Activated naive CD4-positive, alpha-beta T cell treated with anti-CD3 and anti-CD28 coated beads, Interleukin-2, amount 50 U/mL, for 72 hours (primary cell): ENCODE measurements at regions not wholly inside any gene's neighbourhood (a gene's known extent, or its start where the extent isn't known, plus 50 kb on each side); places are given as distances from the start of the nearest gene placed in this dataset.
A peak's percentile ranks its signal among the peaks of the same experiment; 100 is the strongest.
"Not testable (repeated sequence)": the region's sequence is repeated elsewhere in the genome, so short reads cannot be mapped to it uniquely, and the experiment has no call there.

Experiments used
- ATAC-seq, 2 donors: fragments of 150-1000 bp; cut with Tn5 transposase; 2 replicates each; pipeline ENCODE4 v1.10.0; 2021; ENCODE audit warnings: mild to moderate bottlenecking in 2 of 2, moderate library complexity in 2 of 2
- DNase-seq, 2 donors: peaks; one replicate each; pipeline ENCODE4 v3.0.0; 2021 to 2022; ENCODE audit warnings: low spot score in 2 of 2
- H3K27ac Mint-ChIP-seq, 2 donors: one replicate each; pipeline ENCODE4 v1.8.0; 2022; ENCODE audit warnings: mild to moderate bottlenecking in 2 of 2, mixed read lengths in 2 of 2
- H3K36me3 Mint-ChIP-seq, 2 donors: one replicate each; pipeline ENCODE4 v1.8.0; 2022; ENCODE audit warnings: mixed read lengths in 2 of 2
- H3K9me3 Mint-ChIP-seq, 2 donors: one replicate each; pipeline ENCODE4 v1.8.0; 2022; ENCODE audit warnings: mixed read lengths in 2 of 2

DNA sequence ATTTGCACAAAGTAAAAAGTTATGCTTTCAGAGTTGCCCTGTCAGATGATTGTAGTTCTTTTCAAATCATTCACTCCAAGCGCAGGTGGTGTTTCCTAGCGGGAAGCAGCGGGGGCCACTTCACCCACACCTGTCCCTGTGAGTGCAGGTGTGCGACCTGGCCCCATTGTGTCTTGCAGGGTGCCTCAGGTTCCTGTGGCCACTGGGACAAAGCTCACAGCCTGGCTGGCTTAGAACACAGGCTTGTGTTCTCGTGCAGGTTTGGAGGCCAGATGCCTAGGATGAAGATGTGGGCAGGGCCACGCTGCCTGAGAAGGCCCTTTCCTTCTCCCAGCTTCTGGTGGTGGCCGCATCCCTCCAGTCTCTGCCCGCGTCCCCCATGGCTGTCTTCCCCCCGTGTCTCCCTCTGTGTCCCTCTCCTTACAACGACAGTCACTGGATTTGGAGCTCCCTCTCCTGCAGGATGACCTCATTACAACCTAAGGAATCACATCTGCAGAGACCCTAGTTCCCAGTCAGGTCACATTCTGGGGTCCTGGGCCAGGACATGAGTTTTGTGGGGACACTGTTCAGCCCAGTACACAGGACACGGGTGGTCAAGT is 90.5 kb downstream of the NPIPB11 start:
- H3K36me3 Mint-ChIP-seq = no peaks in the 10 kb centered on the region
- DNase-seq = no peak
- ATAC-seq = no peak
- no peaks in the 10 kb centered on the region for H3K9me3 Mint-ChIP-seq
- H3K27ac Mint-ChIP-seq = no peak overlapping the region

DNA sequence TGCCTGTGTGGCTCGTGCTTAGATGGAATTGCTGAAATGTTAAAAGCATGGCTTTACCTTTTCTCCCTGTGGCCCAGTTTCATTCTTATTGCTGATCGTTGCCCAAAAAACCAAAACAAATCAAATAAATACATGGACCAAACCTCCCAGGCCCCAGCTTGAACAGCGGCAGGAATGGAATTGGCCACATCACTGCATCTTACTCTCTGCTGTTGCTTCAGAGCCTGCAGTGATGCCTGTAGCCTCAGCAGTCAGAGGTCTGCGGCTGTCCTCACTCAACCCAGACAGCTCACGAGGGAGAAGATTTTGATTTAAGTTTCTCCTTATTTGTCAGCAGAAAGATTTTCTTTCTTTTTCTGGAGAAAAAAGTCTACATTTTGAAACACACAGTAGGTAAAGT is 91.5 kb downstream of the NPIPB11 start:
- Mint-ChIP-seq H3K36me3 (no peaks in the 10 kb centered on the region), H3K9me3 (no peaks in the 10 kb centered on the region), H3K27ac (no peak overlapping the region)
- no peak for DNase-seq
- ATAC-seq = no peak

DNA sequence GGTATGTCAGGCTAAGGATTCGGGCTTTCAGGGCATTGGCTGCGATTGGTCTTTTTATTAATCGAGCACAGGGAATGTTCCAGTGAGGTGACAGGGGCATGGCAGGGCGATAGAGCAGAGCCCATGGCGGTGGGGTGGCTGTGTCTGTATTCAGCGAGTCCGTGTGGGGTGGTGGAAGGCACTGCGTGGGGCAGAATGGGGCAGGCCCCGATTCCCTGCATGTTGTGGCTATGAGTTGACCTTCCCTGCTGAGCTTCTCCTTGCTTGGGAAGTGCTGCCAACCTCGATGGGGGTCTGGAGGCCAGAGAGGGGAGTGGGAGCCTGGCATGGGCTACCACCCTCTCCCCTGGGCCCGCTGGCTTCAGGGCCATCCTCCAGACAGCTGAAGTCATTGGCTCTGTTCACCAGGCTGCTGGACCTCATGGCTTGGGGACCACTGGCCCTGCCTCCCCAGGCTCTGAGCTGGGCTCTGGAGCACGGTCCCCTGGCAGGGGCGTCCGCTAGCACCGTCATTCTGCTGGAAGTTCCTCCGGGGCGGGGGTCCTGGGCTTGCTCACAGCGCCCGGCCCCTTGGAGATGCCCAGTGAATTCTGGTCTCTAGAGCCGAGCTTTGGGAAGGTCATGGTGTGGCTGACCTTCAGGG is 92.1 kb downstream of the NPIPB11 start:
- Mint-ChIP-seq H3K9me3 (no peaks in the 10 kb centered on the region), H3K36me3 (no peaks in the 10 kb centered on the region), H3K27ac (peak overlapping the region in 1 of 2 donors; percentile 52)
- DNase-seq = no peak
- no peak for ATAC-seq

DNA sequence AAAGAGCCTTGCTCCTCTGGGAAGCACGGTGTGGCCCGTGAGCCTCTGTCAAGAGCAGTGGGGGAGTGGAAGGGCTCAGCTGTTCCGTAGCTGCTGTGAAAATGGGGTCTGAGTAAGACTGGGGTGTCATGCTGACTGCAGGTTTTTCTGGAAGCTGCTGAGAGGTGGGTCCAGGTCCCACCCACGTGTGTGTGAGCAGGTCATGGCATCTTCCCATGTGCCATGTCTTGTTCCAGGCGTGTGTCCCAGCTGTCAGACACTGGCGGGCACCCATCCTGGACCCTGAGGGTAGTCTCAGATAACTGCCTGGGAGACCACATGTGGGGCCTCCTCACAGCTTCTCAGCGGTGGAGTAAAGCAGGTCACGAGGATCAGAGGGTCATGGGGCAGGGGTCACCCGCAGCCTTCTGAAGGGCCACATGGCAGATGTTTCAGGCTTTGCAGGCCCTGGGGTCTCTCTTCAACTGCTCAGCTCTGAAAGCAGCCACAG is 92.9 kb downstream of the NPIPB11 start:
- no peak for ATAC-seq

DNA sequence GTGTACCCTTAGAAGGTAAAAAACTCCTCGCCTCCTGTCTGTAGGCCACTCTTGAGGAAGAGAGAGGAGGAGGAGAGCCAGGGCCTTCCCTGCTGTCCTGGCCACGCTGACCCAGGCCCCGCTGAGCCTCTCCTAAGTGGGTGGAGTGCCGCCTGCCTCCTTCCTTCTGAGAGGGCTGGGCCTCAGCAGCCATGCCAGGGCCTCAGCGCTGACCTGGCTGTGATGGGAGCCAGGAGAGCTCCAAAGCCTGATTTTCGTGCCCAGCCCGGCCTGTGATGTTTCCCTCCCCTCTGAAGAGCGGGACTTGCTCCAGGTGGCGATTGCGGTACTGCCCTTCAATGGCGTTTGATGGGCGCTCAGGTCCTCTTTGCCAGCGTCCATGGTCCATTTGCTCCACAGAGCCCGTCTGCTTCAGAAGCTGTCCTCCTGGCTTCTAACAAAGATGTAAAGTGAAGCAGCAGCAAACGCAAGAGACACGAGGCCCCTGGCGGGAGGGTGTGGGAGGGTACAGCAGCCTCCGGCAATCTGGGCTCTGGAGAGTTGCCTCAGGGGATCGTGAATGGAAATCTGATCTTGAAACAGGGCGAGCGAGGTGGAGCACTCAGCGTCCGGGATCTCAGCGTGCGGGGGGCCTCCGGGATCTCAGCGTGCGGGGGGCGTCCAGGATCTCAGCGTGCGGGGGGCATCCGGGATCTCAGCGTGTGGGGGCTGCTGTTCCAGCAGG is 93.5 kb downstream of the NPIPB11 start:
- peak overlapping the region in 1 of 2 donors; percentile 52 for H3K27ac Mint-ChIP-seq
- ATAC-seq (no peak), DNase-seq (no peak)
- H3K9me3 Mint-ChIP-seq = no peaks in the 10 kb centered on the region
- H3K36me3 Mint-ChIP-seq = no peaks in the 10 kb centered on the region

More for the DNA sequence above, 92.9 kb downstream of the NPIPB11 start:
- Mint-ChIP-seq H3K36me3 (no peaks in the 10 kb centered on the region), H3K9me3 (no peaks in the 10 kb centered on the region), H3K27ac (peak overlapping the region in 1 of 2 donors; percentile 52)
- DNase-seq = no peak

DNA sequence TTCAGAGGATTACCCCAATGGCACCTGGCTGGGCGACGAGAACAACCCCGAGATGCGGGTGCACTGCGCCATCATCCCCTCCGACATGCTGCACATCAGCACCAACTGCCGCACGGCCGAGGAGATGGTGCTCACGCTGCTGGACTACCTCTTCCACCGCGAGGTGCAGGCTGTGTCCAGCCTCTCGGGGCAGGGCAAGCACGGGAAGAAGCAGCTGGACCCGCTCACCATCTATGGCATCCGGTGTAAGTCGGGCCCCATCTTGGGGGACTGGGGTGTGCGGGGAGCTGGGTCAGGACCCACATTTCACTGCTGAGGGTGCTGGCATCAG is 94.2 kb downstream of the NPIPB11 start:
- not testable (repeated sequence) for H3K27ac Mint-ChIP-seq, DNase-seq, H3K9me3 Mint-ChIP-seq, H3K36me3 Mint-ChIP-seq, ATAC-seq

DNA sequence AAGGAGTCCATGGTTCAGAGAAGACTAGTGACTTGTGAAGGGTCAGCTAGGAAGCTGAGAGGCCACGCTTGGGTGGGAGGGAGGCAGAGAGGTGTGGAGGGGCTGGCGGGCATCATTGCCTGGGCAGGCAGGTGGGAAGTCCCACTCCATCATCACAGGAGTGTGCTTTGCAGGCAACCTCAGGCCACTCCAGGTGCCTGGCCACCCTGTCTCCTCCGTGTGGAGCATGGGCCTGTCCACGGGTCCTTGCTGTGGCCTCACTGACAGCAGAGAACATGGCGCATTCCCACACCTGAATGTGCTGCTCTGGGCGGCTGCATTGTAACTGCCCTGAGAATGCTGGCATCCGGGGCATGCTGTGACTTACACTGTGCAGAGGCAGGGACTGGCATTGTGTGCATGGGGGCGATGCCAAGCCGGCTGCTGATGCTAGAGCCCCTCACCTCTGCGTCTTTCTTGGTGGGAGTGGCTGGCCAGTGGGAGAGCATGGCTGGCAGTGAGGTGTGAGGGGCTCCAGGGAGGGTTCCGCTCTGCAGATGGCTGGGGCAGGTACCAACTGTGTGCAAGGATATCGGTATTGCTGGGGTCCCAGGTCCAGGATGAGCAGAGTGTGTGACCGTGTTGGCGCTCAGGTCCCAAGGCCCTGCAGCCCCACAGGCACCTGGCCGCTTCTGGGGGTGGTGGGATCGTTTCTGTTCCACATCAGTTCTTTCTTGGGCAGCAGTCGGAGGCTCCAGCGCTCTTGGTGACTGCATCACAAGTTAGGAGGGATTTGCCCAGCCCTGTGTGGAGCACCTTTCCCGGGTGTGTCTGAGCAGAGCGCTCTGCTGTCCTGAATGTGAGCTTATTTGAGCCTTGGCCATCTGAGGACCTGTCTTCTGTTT is 94.8 kb downstream of the NPIPB11 start:
- no peak overlapping the region for H3K27ac Mint-ChIP-seq
- no peak for ATAC-seq
- no peaks in the 10 kb centered on the region for H3K9me3 Mint-ChIP-seq
- no peaks in the 10 kb centered on the region for H3K36me3 Mint-ChIP-seq
- no peak for DNase-seq

DNA sequence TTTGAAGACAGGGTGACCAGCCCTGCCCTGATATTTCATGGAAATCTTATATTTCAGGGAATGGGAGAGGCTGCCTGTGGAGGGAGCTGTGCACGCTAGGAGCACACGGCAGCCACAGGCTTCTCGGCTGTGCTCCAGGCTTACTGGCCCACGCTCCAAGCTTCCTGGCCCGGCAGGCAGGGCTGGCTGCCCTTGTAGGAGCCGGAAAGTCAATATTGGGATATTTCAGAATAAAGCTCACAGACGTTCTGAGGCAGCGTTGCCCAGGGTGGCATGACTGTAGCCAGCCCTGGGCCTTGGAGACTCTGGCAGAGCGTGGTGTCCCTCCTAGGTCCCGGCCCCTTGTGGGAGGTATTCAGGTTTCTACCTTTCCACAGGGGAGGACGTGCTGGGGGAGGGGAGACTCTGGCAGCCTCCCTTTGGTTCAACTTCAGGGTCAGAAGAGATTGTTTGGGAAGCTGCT is 95.6 kb downstream of the NPIPB11 start:
- DNase-seq (no peak), ATAC-seq (no peak)
- H3K9me3 Mint-ChIP-seq = no peaks in the 10 kb centered on the region
- H3K36me3 Mint-ChIP-seq = no peaks in the 10 kb centered on the region
- H3K27ac Mint-ChIP-seq = no peak overlapping the region

DNA sequence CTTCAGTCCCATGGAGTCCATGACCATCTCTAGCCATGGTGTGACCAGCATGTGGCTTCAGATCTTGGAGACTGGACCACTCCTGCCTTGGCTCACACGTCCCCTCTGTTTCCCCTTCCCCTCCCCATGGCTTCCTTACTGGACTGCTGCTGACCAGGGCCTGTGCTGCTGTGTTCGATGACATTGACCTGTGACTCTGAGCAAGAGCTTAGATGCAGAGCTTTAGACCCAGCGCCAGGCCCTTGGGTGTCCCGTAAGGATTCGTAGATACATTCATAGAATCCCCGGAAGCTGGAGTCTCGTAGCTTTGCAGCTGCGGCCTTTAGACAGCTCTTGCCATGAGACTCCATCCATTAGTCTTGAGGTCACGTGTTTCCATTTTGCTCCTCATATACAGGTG is 96.3 kb downstream of the NPIPB11 start:
- not testable (repeated sequence) for H3K36me3 Mint-ChIP-seq, ATAC-seq, DNase-seq, H3K9me3 Mint-ChIP-seq
- H3K27ac Mint-ChIP-seq = peak overlapping the region in 1 of 2 donors; percentile 86

DNA sequence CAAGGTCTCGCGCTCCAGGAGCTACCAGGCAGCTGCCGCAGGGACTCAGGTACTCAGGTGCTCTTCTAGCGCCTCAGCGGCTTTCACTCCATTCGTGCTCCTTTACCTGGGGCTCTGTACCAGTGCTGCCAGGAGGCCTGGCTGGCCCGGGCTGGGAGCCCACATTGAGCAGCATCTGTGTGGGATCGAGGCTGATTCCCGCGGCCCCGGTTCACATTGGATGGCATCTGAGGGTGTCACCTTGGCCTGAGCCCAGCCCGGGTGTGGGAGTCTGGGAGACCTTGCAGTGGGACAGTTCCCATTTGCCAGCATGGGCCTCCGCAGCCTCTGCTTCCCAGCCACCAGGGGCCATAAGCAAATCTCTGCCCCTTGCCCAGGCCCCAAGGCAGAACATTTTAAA is 96.9 kb downstream of the NPIPB11 start:
- peak overlapping the region in 1 of 2 donors; percentile 57 for H3K27ac Mint-ChIP-seq
- not testable (repeated sequence) for H3K9me3 Mint-ChIP-seq, H3K36me3 Mint-ChIP-seq, DNase-seq, ATAC-seq

DNA sequence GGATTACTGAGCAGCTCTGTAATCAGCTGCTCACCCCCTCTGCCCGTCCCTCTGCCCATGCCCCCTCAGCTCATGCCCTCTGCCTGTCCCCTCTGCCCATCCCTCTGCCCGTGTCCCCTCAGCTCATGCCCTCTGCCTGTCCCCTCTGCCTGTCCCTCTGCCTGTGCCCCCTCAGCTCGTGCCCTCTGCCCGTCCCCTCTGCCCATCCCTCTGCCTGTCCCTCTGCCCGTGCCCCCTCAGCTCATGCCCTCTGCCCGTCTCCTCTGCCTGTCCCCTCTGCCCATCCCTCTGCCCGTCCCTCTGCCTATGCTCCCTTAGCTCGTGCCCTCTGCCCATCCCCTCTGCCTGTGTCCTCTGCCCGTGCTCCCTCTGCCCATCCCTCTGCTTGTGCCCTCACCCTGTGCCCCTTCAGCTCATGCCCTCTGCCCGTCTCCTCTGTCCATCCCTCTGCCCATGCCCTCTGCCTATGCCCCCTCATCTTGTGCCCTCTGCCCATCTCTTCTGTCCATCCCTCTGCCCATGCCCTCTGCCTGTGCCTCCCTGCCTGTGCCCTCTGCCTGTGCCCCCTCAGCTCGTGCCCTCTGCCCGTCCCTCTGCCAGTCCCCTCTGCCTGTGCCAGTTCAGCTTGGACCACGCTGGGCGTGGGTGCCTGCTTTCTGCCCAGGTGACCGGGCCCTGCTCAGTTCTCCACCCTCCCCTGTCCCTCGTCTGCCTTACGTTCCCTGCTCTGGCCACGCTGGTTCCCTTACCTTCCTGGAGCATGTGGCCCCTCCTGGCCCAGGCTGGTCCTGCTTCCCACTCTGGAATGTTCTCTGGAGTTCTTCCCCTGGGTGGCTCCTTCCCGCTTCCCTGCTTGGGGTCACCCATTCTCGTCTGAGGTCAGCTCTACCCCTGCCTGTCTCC is 97.6 kb downstream of the NPIPB11 start:
- no peak for DNase-seq
- peak overlapping the region in 1 of 2 donors; percentile 57 for H3K27ac Mint-ChIP-seq
- no peaks in the 10 kb centered on the region for H3K9me3 Mint-ChIP-seq
- no peak for ATAC-seq
- H3K36me3 Mint-ChIP-seq = no peaks in the 10 kb centered on the region

DNA sequence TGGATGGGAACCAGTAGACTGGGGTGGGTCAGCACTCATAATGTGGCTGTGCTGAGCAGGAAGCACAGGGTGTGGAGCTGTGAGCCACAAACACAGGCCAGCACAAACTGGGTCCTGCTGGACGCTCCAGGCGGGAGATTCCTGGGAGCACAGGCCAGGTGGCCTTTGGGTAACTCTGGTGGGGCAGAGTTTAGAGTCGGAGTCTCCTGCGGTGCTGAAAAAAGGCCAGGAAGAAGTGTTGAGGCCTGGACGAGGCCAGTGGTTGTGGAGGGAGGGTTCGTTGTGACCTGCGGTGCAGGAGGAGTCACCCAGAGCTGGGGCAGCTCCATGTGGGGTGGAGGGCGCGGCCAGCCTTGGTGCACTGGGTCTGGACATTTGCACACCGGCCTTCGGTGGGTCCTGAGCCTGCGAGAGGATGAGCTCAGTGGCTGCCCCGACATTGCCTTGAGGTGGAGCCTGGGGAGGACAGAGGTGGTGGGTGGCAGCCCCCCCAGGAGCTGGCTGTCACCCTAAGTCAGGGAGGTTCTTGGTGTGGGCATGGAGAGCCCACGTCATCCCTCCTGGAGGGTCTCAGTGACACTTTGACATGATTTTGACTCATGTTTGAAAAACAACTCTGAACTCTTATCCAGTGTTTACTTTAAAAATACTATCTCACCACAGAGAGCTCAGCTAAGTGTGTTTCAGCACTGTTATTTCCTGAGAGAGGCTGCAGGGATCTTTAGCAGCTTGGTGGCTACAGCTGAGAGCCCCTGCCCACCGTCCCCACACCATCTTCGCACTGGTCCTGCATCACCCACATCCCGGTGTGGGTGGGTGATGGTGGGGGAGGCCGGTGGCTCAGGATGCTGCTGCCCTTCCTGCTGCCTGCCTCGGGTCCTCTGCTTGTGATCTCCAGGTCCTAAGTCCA is 98.7 kb downstream of the NPIPB11 start:
- Mint-ChIP-seq H3K9me3 (no peaks in the 10 kb centered on the region), H3K27ac (no peak overlapping the region), H3K36me3 (no peaks in the 10 kb centered on the region)
- ATAC-seq (no peak), DNase-seq (no peak)

DNA sequence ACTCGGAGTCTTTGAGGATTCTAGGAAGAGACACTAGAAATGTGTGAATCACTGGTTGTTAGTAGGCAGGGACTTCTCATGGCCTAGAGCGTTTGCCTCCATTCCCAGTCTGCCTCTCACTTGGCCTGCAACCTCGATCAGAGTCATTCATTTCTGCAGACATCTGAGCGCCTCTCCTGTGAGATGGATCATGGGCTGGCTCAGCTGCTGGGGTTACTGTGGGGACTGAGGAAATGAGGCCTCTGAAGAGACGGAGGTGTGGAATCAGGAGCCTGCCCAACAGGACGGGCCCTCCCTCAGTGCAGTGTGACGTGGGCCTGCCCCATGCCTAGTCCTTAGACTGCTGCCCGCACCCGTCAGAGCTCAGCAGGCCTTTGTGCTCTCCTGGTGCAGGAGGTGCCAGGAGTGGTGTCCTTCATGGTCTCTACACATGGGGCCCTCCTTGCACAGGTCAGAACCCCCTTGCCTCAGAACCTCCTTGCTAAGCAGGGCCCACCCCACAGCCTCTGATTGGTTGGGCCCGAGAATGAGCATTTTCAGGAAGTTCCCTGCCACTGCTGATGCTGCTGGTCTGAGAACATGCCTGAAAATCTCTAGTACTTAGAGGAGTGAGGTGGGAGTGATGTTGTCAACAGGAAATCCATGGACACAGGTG is 99.4 kb downstream of the NPIPB11 start:
- H3K9me3 Mint-ChIP-seq = no peaks in the 10 kb centered on the region
- no peak overlapping the region for H3K27ac Mint-ChIP-seq
- no peak for DNase-seq
- ATAC-seq = no peak
- H3K36me3 Mint-ChIP-seq = peaks cover 0 to 5% of the 10 kb centered on the region in 2 donors

DNA sequence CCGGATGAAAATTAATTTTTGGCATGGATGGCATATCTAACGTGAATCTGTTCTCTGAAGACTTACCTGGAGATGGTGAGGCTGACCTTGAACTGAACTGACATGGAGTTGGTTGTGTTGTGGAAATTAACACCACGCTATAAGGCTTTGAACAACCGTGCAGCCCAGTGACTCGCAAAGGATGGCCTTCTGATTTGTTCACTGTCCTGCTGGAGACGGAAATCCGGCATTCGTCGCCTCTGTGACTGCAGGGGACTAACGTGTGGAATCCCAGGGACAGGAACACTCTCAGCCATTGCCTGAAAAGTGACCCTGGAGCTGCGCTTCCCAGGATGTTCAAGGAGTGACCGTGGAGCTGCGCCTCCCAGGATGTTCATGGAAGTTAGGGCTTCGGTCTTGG is 100.3 kb downstream of the NPIPB11 start:
- peaks cover 0 to 5% of the 10 kb centered on the region in 2 donors for H3K36me3 Mint-ChIP-seq
- no peak overlapping the region for H3K27ac Mint-ChIP-seq
- no peak for DNase-seq
- ATAC-seq = no peak
- no peaks in the 10 kb centered on the region for H3K9me3 Mint-ChIP-seq

DNA sequence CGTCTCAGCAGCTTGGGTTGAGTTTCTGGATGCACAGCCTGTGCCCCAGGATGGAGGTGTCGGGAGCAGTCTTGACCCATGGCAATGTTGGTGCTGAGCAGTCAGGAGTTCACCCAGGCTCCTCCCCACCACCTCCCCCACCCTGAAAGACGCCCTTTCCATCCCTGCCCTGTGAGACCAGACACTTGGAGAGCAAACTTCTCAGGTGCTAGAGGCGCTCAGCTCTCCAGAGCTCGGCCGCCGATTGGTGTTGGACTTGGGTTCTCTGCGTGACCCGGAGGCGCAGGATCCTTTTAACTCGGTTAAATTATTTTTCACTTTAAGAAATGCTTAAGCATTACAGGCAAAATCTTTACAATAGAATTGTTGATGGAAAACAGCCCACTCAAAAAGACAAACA is 101.5 kb downstream of the NPIPB11 start:
- not testable (repeated sequence) for H3K36me3 Mint-ChIP-seq, ATAC-seq, DNase-seq, H3K9me3 Mint-ChIP-seq
- peak overlapping the region in 1 of 2 donors; percentile 51 for H3K27ac Mint-ChIP-seq
